Esophagus muscularis mucosa (tissue), 4 donors: ENCODE measurements at regions not wholly inside any gene's neighbourhood (a gene's known extent, or its start where the extent isn't known, plus 50 kb on each side); places are given as distances from the start of the nearest gene placed in this dataset.

ENCODE experiments used
- DNase-seq: peaks from one replicate; pipeline ENCODE4 v3.0.0-alpha.2; 2017; ENCODE audit errors: extremely low spot score
- H3K27ac ChIP-seq, 4 donors: fragments of 200-600 bp; sonication (generic); replicated peaks in 1 of 4; 1 replicate in 3 of 4; 2 replicates in 1 of 4; pipeline ENCODE4 v1.5.1; 2016 to 2019; ENCODE audit warnings: mild to moderate bottlenecking in 1 of 4
- H3K27me3 ChIP-seq, 4 donors: fragments of 200-600 bp; sonication (generic); one replicate each; pipeline versions ENCODE4 v1.5.1 to v1.6.0; 2016 to 2019
- H3K36me3 ChIP-seq, 4 donors: fragments of 200-600 bp; sonication (generic); one replicate each; pipeline ENCODE4 v1.5.1; 2016 to 2019
- H3K4me1 ChIP-seq, 4 donors: fragments of 200-600 bp; sonication (generic); one replicate each; pipeline ENCODE4 v1.5.1; 2016 to 2019
- H3K4me3 ChIP-seq, 4 donors: fragments of 200-600 bp; sonication (generic); 1 replicate in 2 of 4; 2 replicates in 2 of 4; pipeline ENCODE4 v1.5.1; 2016 to 2019; ENCODE audit warnings: mild to moderate bottlenecking in 4 of 4, moderate library complexity in 1 of 4
- H3K9me3 ChIP-seq, 4 donors: fragments of 200-600 bp; sonication (generic); 1 replicate in 3 of 4; 2 replicates in 1 of 4; pipeline ENCODE4 v1.5.1; 2016 to 2019
- EP300 ChIP-seq: sonication (generic); formaldehyde crosslinking; IDR thresholded peaks from one replicate; pipeline ENCODE4 v1.6.1; 2017; ENCODE audit warnings: antibody characterized with exemption
- POLR2A ChIP-seq: fragments of 450-650 bp; IDR thresholded peaks from one replicate; pipeline ENCODE4 v1.6.1; 2017; ENCODE audit warnings: antibody characterized with exemption, moderate library complexity, mild to moderate bottlenecking, low read depth
- POLR2AphosphoS5 ChIP-seq, 2 donors: sonication (generic); formaldehyde crosslinking; IDR thresholded peaks; one replicate each; pipeline ENCODE4 v1.6.1; 2017; ENCODE audit warnings: antibody characterized with exemption in 2 of 2
- WGBS: methylation state at CpG from one replicate; pipeline ENCODE4 v1.1.5; 2018; 5-methylcytosine and 5-hydroxymethylcytosine counted together
- intact Hi-C: fragments of 100-400 bp; cut with DNase I; formaldehyde crosslinking; loops from one replicate; pipeline ENCODE4 v1.15.1; 2023
- TF ChIP-seq, protein P1 (sequence below), 3 experiments: fragments of 200-600 bp in 2 of 3; fragments of 450-650 bp in 1 of 3; sonication (generic) in 2 of 3; IDR thresholded peaks; one replicate each; pipeline ENCODE4 v1.5.1; 2017 to 2019; ENCODE audit warnings: antibody characterized with exemption in 3 of 3, mild to moderate bottlenecking in 2 of 3, moderate library complexity in 1 of 3

DNA sequence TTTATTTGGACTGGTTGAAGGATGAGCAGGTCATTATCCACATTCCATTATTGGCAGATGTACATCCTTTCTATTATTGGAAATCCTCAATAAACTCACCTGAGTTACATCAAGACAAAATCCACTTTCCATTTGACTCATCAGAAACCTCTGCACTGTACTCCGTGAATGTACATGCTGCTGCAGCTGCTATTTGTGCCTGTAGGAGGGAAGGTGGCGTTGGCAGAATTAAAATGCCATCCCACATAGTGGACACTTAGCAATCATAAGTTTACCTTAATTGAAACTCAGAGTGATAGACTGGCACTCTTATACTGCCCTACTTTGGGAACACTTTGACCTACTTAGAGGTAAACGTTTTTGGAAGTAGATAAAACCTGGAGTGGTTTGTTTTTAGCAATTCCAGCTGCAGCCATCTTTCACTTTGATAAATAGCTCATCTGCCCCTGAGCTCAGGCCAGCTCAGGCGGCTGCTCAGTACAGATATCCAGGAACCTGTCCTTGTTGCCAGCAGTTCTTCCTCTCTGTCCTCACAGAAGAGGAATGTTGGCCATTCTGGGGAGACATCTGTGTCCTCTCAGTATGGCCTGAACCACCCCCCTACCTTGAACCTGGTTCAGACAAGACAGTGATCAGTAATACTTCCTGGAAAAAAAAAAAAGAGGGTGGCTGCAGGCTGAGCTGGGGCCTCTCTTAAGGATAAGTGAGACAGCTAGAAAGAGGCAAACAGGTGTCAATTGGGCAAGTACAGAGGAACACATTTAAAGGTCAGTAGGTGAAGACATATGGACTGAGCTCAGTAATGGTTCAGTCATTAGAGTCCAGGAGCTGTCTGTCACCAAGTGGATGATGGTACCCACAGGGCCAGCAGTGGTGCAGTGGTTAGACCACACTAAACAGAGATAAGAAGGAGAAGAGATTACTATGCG lies 153.4 kb upstream of the UMPS start:
- Histone ChIP-seq H3K36me3 (no peaks in the 10 kb centered on the region), H3K27me3 (no peaks in the 10 kb centered on the region), H3K4me3 (no peak overlapping the region), H3K4me1 (peaks cover 7 to 16% (median 15%) of the 10 kb centered on the region in 4 donors), H3K27ac (no peak overlapping the region), H3K9me3 (no peaks in the 10 kb centered on the region)
- TF ChIP-seq, protein P1, sequence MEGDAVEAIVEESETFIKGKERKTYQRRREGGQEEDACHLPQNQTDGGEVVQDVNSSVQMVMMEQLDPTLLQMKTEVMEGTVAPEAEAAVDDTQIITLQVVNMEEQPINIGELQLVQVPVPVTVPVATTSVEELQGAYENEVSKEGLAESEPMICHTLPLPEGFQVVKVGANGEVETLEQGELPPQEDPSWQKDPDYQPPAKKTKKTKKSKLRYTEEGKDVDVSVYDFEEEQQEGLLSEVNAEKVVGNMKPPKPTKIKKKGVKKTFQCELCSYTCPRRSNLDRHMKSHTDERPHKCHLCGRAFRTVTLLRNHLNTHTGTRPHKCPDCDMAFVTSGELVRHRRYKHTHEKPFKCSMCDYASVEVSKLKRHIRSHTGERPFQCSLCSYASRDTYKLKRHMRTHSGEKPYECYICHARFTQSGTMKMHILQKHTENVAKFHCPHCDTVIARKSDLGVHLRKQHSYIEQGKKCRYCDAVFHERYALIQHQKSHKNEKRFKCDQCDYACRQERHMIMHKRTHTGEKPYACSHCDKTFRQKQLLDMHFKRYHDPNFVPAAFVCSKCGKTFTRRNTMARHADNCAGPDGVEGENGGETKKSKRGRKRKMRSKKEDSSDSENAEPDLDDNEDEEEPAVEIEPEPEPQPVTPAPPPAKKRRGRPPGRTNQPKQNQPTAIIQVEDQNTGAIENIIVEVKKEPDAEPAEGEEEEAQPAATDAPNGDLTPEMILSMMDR (IDR thresholded peaks at IDR 0.05), result peak in 1 of 3 experiments; percentile 43
- TF ChIP-seq EP300, result no peak
- DNase-seq, result no peak
- WGBS, result 51% methylated on average over 5 of the region's 5 CpGs
- intact Hi-C loops, result no loop called here

DNA sequence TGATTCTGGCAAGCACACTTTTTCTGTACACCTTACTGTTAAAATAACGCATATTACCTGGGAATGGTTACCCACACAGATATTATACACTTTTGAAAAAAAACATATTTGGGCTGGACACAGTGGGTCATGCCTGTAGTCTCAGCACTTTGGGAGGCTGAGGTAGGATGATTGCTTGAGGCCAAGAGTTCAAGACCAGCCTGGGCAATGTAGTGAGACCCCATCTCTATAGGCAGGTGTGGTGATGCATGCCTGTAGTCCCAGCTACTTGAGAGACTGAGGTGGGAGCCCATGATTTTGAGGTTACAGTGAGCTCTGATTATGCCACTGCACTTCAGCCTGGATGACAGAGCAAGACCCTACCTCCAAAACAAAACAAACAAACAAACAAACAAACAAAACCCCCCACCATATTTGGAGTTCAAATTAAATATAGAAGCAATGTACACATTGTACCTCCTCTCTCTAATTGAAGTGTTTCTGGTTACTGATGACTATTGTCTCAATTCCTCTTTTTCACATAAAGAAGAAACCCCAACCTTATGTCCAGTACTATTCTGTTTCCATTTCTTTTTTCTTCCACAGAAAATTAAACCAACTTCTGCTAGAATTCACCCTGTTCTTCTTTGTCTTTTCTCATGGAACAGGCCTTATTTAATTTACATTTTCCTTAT lies 152.6 kb upstream of the UMPS start:
- intact Hi-C loops, result no loop called here
- Histone ChIP-seq H3K27ac (no peak overlapping the region), H3K9me3 (no peaks in the 10 kb centered on the region), H3K4me3 (no peak overlapping the region), H3K27me3 (no peaks in the 10 kb centered on the region), H3K36me3 (no peaks in the 10 kb centered on the region), H3K4me1 (peaks cover 7 to 16% (median 15%) of the 10 kb centered on the region in 4 donors)
- DNase-seq, result no peak
- TF ChIP-seq, protein P1 (IDR thresholded peaks at IDR 0.05), result no peak
- TF ChIP-seq POLR2AphosphoS5 (IDR thresholded peaks at IDR 0.05) (no peak), POLR2A (no peak), EP300 (no peak)
- WGBS, result 100% methylated on average over 1 of the region's 1 CpG

DNA sequence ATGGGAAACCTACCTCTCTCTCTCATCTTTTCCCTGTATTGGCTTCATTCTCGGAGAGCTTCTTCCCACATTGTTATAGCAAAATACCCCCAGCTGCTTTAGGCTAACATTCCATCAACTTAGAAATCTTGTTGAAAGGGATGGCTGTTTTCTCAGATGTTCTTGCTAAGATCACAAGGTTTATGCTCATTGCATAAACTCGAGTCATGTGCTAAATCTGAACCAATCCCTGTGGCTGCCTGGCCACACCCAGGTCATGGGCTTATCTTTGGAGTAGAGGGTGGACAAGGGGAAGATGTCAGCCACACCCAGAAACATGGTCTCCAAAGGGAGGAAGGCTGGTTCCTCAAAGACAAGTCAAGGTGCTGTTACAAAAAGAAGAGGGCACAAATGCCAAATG lies 150.6 kb upstream of the UMPS start:
- TF ChIP-seq EP300 (no peak), POLR2A (no peak), POLR2AphosphoS5 (IDR thresholded peaks at IDR 0.05) (no peak)
- TF ChIP-seq, protein P1 (IDR thresholded peaks at IDR 0.05), result no peak
- DNase-seq, result no peak
- H3K9me3 ChIP-seq, result no peaks in the 10 kb centered on the region
- H3K4me1 ChIP-seq, result peaks cover 13 to 24% (median 22%) of the 10 kb centered on the region in 4 donors
- H3K27ac ChIP-seq, result no peak overlapping the region
- no peak overlapping the region for H3K4me3 ChIP-seq
- WGBS, result 98% methylated on average over 2 of the region's 2 CpGs
- peaks cover 0 to 2% (median 0%) of the 10 kb centered on the region in 4 donors for H3K27me3 ChIP-seq
- intact Hi-C loops, result no loop called here
- H3K36me3 ChIP-seq, result no peaks in the 10 kb centered on the region

DNA sequence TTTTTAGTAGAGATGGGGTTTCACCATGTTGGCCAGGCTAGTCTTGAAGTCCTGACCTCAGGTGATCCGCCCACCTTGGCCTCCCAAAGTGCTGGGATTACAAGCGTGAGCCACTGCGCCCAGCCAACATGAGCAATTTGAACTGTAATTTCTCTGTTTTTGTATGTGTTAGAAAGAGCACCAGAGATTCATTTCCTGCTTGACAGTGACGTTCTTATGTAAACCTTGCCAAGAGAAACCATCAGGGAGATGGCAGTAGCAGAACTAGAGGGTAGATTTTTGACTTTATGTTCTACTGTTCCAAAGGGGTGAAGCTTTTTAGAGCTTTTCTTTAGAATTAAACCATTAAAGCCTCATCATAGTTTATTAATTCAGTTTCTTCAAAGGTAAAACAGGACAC lies 148.1 kb upstream of the UMPS start:
- peaks cover 18 to 22% (median 20%) of the 10 kb centered on the region in 4 donors for H3K4me1 ChIP-seq
- H3K27me3 ChIP-seq, result peaks cover 0 to 7% (median 0%) of the 10 kb centered on the region in 4 donors
- intact Hi-C loops, result no loop called here
- no peak for DNase-seq
- no peak overlapping the region for H3K27ac ChIP-seq
- WGBS, result 88% methylated on average over 4 of the region's 4 CpGs
- no peak for TF ChIP-seq POLR2A
- no peak for TF ChIP-seq POLR2AphosphoS5 (IDR thresholded peaks at IDR 0.05)
- TF ChIP-seq EP300, result no peak
- TF ChIP-seq, protein P1 (IDR thresholded peaks at IDR 0.05), result no peak
- no peak overlapping the region for H3K4me3 ChIP-seq
- no peaks in the 10 kb centered on the region for H3K9me3 ChIP-seq
- no peaks in the 10 kb centered on the region for H3K36me3 ChIP-seq
